Left ventricle myocardium inferior (tissue), 1 donor: ENCODE measurements at regions not wholly inside any gene's neighbourhood (a gene's known extent, or its start where the extent isn't known, plus 50 kb on each side); places are given as distances from the start of the nearest gene placed in this dataset.

Experiments
- DNase-seq: peaks from one replicate; pipeline ENCODE4 v3.0.0-alpha.2; 2020
- H3K27ac ChIP-seq: fragments of 200-600 bp; replicated peaks from 2 replicates; pipeline ENCODE4 v1.8.0; 2021
- H3K27me3 ChIP-seq: fragments of 200-600 bp; 2 replicates; pipeline ENCODE4 v1.8.0; 2021; ENCODE audit warnings: low read depth
- H3K36me3 ChIP-seq: fragments of 200-600 bp; 2 replicates; pipeline ENCODE4 v1.8.0; 2021
- H3K4me1 ChIP-seq: fragments of 200-600 bp; 2 replicates; pipeline ENCODE4 v1.8.0; 2021
- H3K4me3 ChIP-seq: fragments of 200-600 bp; 2 replicates; pipeline ENCODE4 v1.8.0; 2021; ENCODE audit warnings: mild to moderate bottlenecking, moderate library complexity
- H3K9me3 ChIP-seq: fragments of 200-600 bp; replicated peaks from 2 replicates; pipeline ENCODE4 v1.8.0; 2021
- CTCF ChIP-seq: fragments of 200-600 bp; IDR thresholded peaks from 2 replicates; pipeline ENCODE4 v1.8.0; 2021; ENCODE audit warnings: antibody characterized with exemption, mild to moderate bottlenecking, borderline replicate concordance
- intact Hi-C: fragments of 100-400 bp; cut with micrococcal nuclease; formaldehyde crosslinking; loops from one replicate; pipeline ENCODE4 v1.11.0; 2022
- donor health status: DM: no; HTN: yes; CAD: no; lungs with severe emphysema.

DNA sequence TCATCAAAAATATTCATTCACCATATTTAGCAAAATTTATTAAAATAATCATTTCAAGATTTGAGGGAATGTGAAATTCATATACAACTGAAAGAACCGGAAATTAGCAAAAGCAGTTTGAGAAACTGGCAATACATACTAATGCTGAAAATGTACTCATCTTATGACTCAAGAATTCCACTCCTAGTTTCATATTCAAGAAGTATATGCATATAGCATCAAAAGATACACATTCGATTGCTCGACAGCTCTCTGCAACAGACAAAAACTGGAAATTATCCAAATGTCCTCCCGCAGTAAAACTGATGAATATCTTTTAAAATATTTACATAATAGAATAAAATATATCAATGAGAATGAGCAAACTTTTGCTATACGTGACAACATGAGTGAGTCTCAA lies 189.2 kb upstream of the MGAT4C start:
- Histone ChIP-seq H3K27me3 (no peaks in the 10 kb centered on the region), H3K27ac (no peak overlapping the region), H3K9me3 (peaks cover 4% of the 10 kb centered on the region), H3K4me1 (no peaks in the 10 kb centered on the region), H3K36me3 (no peaks in the 10 kb centered on the region), H3K4me3 (no peak overlapping the region)
- no peak for TF ChIP-seq CTCF
- intact Hi-C loops = no loop called here
- no peak for DNase-seq

GRCh38 chr12:86435053-86435452 lies 178.9 kb upstream of the MGAT4C start:
- intact Hi-C loops = no loop called here
- no peak for TF ChIP-seq CTCF
- no peaks in the 10 kb centered on the region for H3K4me1 ChIP-seq
- no peak for DNase-seq
- no peak overlapping the region for H3K27ac ChIP-seq
- no peaks in the 10 kb centered on the region for H3K27me3 ChIP-seq
- peaks cover 13% of the 10 kb centered on the region for H3K9me3 ChIP-seq
- no peak overlapping the region for H3K4me3 ChIP-seq
- H3K36me3 ChIP-seq = no peaks in the 10 kb centered on the region

DNA sequence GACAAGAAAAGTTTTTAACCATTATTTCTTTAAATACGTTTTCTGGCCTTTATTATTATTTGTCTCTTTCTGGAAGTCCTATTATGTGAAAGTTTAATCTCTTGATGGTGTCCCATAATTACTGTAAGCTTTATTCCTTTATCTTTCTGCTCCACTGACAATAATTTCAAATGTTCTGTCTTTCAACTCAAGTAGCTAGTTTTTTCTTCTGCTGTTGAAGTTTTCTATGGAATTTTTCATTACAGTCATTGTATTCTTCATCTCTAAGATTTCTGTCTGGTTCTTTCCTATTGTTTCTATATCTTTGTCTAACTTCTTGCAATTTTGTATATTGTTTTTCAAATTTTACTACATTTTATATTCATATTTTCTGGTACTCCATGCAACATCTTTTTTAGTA lies 173.6 kb upstream of the MGAT4C start:
- Histone ChIP-seq H3K4me1 (no peaks in the 10 kb centered on the region), H3K9me3 (peaks cover 38% of the 10 kb centered on the region), H3K4me3 (no peak overlapping the region), H3K27ac (no peak overlapping the region), H3K27me3 (no peaks in the 10 kb centered on the region), H3K36me3 (no peaks in the 10 kb centered on the region)
- no peak for DNase-seq
- intact Hi-C loops = no loop called here
- no peak for TF ChIP-seq CTCF

DNA sequence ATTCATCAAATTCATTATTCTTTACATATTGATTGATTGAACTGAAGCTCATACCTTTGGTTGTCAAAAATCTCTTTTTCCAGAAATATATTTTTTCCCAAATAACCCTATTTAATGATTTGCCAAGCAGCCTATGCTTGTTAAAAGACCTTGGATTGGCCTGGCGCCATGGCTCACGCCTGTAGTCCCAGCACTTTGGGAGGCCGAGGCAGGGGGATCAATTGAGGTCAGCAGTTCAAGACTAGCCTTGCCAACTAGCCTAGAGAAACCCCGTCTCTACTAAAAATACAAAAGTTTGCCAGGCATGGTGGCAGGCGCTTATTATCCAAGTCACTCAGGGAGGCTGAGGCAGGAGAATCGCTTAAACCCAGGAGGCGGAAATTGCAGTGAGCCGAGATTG lies 165.1 kb upstream of the MGAT4C start:
- intact Hi-C loops = no loop called here
- Histone ChIP-seq H3K4me1 (no peaks in the 10 kb centered on the region), H3K27ac (no peak overlapping the region), H3K27me3 (no peaks in the 10 kb centered on the region), H3K36me3 (no peaks in the 10 kb centered on the region), H3K9me3 (no peaks in the 10 kb centered on the region), H3K4me3 (no peak overlapping the region)
- no peak for DNase-seq
- no peak for TF ChIP-seq CTCF

GRCh38 chr12:86414201-86414600 lies 158.0 kb upstream of the MGAT4C start:
- intact Hi-C loops = no loop called here
- Histone ChIP-seq H3K4me1 (no peaks in the 10 kb centered on the region), H3K9me3 (peaks cover 32% of the 10 kb centered on the region), H3K36me3 (no peaks in the 10 kb centered on the region), H3K27ac (no peak overlapping the region), H3K27me3 (no peaks in the 10 kb centered on the region), H3K4me3 (no peak overlapping the region)
- DNase-seq = no peak
- TF ChIP-seq CTCF = no peak

DNA sequence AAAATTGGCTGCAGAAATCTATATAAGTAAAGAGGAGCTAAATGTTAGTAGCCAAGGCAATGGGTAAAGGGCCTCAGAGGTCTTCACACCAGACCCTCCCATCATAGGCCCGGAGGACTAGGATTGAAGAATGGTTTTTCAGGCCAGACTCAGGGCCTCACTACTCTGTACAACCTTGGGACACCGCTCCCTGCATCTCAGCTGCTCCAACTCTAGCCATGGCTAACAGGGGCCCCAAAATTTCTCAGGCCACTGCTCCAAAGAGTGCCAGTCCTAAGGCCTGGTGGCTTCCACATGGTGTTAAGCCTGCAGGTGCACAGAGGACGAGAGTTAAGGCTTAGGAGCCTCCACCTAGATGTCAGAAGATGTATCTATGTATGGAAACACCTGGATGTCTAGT lies 155.5 kb upstream of the MGAT4C start:
- Histone ChIP-seq H3K4me3 (no peak overlapping the region), H3K36me3 (no peaks in the 10 kb centered on the region), H3K9me3 (peaks cover 37% of the 10 kb centered on the region), H3K4me1 (no peaks in the 10 kb centered on the region), H3K27ac (no peak overlapping the region), H3K27me3 (no peaks in the 10 kb centered on the region)
- DNase-seq = no peak
- no peak for TF ChIP-seq CTCF
- intact Hi-C loops = no loop called here
